CD4-positive, alpha-beta T cell treated with Interleukin-4 for 4 hours (primary cell): ENCODE measurements at regions not wholly inside any gene's neighbourhood (a gene's known extent, or its start where the extent isn't known, plus 50 kb on each side); places are given as distances from the start of the nearest gene placed in this dataset.
"Not testable (repeated sequence)": the region's sequence is repeated elsewhere in the genome, so short reads cannot be mapped to it uniquely, and the experiment has no call there.

Experiments used
- DNase-seq: peaks from one replicate; pipeline ENCODE4 v3.0.0-alpha.2; 2020

DNA sequence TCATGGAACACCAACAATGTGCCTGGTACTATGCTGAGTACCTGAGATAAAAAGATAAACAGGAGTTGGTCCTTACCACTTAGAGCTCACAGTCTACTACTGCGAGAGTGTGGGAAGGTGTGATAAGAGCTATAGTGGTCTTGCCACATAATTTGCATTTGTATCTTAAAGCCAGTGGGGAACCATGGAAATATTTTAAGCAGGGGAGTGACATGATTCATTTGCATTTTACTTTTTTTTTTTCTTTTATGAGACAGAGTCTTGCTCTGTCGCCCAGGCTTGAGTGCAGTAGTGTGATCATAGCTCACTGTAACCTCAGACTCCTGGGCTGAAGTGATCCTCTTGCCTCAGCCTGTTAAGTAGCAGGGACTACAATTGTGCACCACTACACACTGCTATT, 54.2 kb upstream of the FAM72C start:
- not testable (repeated sequence) for DNase-seq

- DNase-seq = not testable (repeated sequence)
These were observed 50.1 kb upstream of the FAM72C start for GRCh38 chr1:144021690-144022384.
